ENCODE measurements at regions not wholly inside any gene's neighbourhood (a gene's known extent, or its start where the extent isn't known, plus 50 kb on each side); places are given as distances from the start of the nearest gene placed in this dataset.

DNA sequence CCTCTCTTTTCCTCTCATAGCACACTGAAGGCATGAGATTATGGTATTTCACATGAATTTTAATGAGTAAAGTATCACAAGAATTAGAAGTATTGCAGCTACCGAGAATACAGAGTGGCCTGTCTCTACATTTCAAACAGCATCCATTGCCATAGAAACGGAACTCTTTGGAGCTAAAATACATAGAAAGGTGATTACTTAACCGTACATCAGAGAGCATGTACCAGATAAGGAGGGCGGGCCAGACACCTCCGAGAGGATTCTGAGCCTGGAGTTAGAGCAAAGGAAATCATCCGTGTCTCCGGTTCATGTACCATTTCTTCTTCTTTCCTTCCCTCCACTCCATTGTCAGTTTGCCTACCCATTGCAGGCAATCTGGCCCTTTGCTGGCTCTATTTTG, 196.7 kb downstream of the KLF6 start:
- TF ChIP-seq, protein P1, sequence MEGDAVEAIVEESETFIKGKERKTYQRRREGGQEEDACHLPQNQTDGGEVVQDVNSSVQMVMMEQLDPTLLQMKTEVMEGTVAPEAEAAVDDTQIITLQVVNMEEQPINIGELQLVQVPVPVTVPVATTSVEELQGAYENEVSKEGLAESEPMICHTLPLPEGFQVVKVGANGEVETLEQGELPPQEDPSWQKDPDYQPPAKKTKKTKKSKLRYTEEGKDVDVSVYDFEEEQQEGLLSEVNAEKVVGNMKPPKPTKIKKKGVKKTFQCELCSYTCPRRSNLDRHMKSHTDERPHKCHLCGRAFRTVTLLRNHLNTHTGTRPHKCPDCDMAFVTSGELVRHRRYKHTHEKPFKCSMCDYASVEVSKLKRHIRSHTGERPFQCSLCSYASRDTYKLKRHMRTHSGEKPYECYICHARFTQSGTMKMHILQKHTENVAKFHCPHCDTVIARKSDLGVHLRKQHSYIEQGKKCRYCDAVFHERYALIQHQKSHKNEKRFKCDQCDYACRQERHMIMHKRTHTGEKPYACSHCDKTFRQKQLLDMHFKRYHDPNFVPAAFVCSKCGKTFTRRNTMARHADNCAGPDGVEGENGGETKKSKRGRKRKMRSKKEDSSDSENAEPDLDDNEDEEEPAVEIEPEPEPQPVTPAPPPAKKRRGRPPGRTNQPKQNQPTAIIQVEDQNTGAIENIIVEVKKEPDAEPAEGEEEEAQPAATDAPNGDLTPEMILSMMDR (conservative IDR thresholded peaks at IDR 0.05; ENCODE audit: low read length) = no peak
- no peak for TF ChIP-seq EZH2phosphoT487 (IDR thresholded peaks at IDR 0.05; ENCODE audit: borderline replicate concordance)
